ENCODE measurements at regions not wholly inside any gene's neighbourhood (a gene's known extent, or its start where the extent isn't known, plus 50 kb on each side); places are given as distances from the start of the nearest gene placed in this dataset.

GRCh38 chr4:19657856-19658255, 593.8 kb upstream of the SLIT2 start:
- no TSS peak for BruUV-seq (replicated peaks)
- in situ Hi-C loops (cut with HindIII; ENCODE audit: low pct_unique_long_range_greater_than_20kb, low sequenced_read_pairs) (no loop called here), intact Hi-C loops (cut with micrococcal nuclease; ENCODE audit: unreplicated experiment) (no loop called here)
- Histone ChIP-seq H3K4me3 (ENCODE audit: low read depth in 2 of 2, low read length in 2 of 2) (no peak overlapping the region), H3K9me3 (ENCODE audit: control insufficient read depth, insufficient read depth, low read depth, low read length) (no peaks in the 10 kb centered on the region), H3K27ac (ENCODE audit: low read length) (no peak overlapping the region), H3K27me3 (ENCODE audit: control insufficient read depth, insufficient read depth, low read length) (no peaks in the 10 kb centered on the region), H3K4me1 (ENCODE audit: control insufficient read depth, insufficient read depth, low read length) (no peaks in the 10 kb centered on the region), H3K36me3 (ENCODE audit: control insufficient read depth, insufficient read depth, low read length) (no peaks in the 10 kb centered on the region)
- CTCF ChIA-PET: no interaction called here
- no peak for ATAC-seq
- POLR2A ChIA-PET: no interaction called here
- no peak for DNase-seq (ENCODE audit: low read depth, low spot score)
- no peak for TF ChIP-seq CTCF (IDR thresholded peaks at IDR 0.05)
- no peak for TF ChIP-seq REST (IDR thresholded peaks at IDR 0.05; ENCODE audit: insufficient read depth in 1 of 2, low read depth in 2 of 2, low read length in 1 of 2)
- TF ChIP-seq SIN3A (IDR thresholded peaks at IDR 0.05; ENCODE audit: borderline replicate concordance, insufficient read depth, low read depth, low read length): no peak
- no peak for TF ChIP-seq TCF7L2 (IDR thresholded peaks at IDR 0.05; ENCODE audit: low read depth, low read length)
- no peak for TF ChIP-seq POLR2AphosphoS5 (IDR thresholded peaks at IDR 0.05; ENCODE audit: low read depth, low read length)

- no peak for ATAC-seq
These were observed 596.0 kb upstream of the SLIT2 start for GRCh38 chr4:19655666-19656065.

GRCh38 chr4:19650903-19651864, 600.5 kb upstream of the SLIT2 start:
- BruUV-seq (replicated peaks): no TSS peak
- ChIA-PET CTCF (no interaction called here), POLR2A (no interaction called here)
- H3K4me1 ChIP-seq (ENCODE audit: control insufficient read depth, insufficient read depth, low read length): no peaks in the 10 kb centered on the region
- intact Hi-C loops (cut with micrococcal nuclease; ENCODE audit: unreplicated experiment): no loop called here
- ATAC-seq (no peak), DNase-seq (ENCODE audit: low read depth, low spot score) (no peak)
- H3K27ac ChIP-seq (ENCODE audit: low read length): no peak overlapping the region
- H3K4me3 ChIP-seq (ENCODE audit: low read depth in 2 of 2, low read length in 2 of 2): no peak overlapping the region
- TF ChIP-seq REST (IDR thresholded peaks at IDR 0.05; ENCODE audit: insufficient read depth in 1 of 2, low read depth in 2 of 2, low read length in 1 of 2) (no peak), CTCF (IDR thresholded peaks at IDR 0.05) (no peak), SIN3A (IDR thresholded peaks at IDR 0.05; ENCODE audit: borderline replicate concordance, insufficient read depth, low read depth, low read length) (no peak), POLR2AphosphoS5 (IDR thresholded peaks at IDR 0.05; ENCODE audit: low read depth, low read length) (no peak), TCF7L2 (IDR thresholded peaks at IDR 0.05; ENCODE audit: low read depth, low read length) (no peak)
- H3K9me3 ChIP-seq (ENCODE audit: control insufficient read depth, insufficient read depth, low read depth, low read length): no peaks in the 10 kb centered on the region
- in situ Hi-C loops (cut with HindIII; ENCODE audit: low pct_unique_long_range_greater_than_20kb, low sequenced_read_pairs): no loop called here
- H3K27me3 ChIP-seq (ENCODE audit: control insufficient read depth, insufficient read depth, low read length): no peaks in the 10 kb centered on the region
- H3K36me3 ChIP-seq (ENCODE audit: control insufficient read depth, insufficient read depth, low read length): no peaks in the 10 kb centered on the region

More at GRCh38 chr4:19655666-19656065, 596.0 kb upstream of the SLIT2 start:
- ChIA-PET POLR2A (no interaction called here), CTCF (no interaction called here)
- Histone ChIP-seq H3K9me3 (ENCODE audit: control insufficient read depth, insufficient read depth, low read depth, low read length) (no peaks in the 10 kb centered on the region), H3K27ac (ENCODE audit: low read length) (no peak overlapping the region), H3K4me1 (ENCODE audit: control insufficient read depth, insufficient read depth, low read length) (no peaks in the 10 kb centered on the region), H3K27me3 (ENCODE audit: control insufficient read depth, insufficient read depth, low read length) (no peaks in the 10 kb centered on the region), H3K36me3 (ENCODE audit: control insufficient read depth, insufficient read depth, low read length) (no peaks in the 10 kb centered on the region), H3K4me3 (ENCODE audit: low read depth in 2 of 2, low read length in 2 of 2) (no peak overlapping the region)
- TF ChIP-seq POLR2AphosphoS5 (IDR thresholded peaks at IDR 0.05; ENCODE audit: low read depth, low read length) (no peak), TCF7L2 (IDR thresholded peaks at IDR 0.05; ENCODE audit: low read depth, low read length) (no peak), SIN3A (IDR thresholded peaks at IDR 0.05; ENCODE audit: borderline replicate concordance, insufficient read depth, low read depth, low read length) (no peak)
- in situ Hi-C loops (cut with HindIII; ENCODE audit: low pct_unique_long_range_greater_than_20kb, low sequenced_read_pairs): no loop called here
- BruUV-seq (replicated peaks): no TSS peak
- DNase-seq (ENCODE audit: low read depth, low spot score): no peak
- intact Hi-C loops (cut with micrococcal nuclease; ENCODE audit: unreplicated experiment): no loop called here

Measured in Panc1 (cell line).